ENCODE measurements at regions not wholly inside any gene's neighbourhood (a gene's known extent, or its start where the extent isn't known, plus 50 kb on each side); places are given as distances from the start of the nearest gene placed in this dataset.

DNA sequence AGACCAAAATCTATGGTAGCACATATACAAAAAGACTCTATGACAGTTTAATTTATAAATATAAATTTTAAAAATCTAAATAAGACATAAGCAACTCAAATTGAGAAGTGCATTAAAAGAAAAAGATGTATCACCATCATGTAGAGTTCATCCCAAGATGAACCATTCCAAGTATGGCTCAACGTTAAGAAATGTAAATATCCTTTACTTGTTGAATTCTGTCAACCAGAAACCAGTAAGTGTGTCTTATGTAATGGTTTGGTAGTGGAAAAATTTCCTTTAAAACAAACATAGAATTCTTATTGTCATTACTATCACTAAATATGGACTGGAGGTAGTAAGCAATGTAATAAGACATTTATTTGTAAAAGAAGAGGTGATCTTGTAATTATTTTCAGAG, 87.3 kb downstream of the YIPF5 start:
- no peak for DNase-seq

DNA sequence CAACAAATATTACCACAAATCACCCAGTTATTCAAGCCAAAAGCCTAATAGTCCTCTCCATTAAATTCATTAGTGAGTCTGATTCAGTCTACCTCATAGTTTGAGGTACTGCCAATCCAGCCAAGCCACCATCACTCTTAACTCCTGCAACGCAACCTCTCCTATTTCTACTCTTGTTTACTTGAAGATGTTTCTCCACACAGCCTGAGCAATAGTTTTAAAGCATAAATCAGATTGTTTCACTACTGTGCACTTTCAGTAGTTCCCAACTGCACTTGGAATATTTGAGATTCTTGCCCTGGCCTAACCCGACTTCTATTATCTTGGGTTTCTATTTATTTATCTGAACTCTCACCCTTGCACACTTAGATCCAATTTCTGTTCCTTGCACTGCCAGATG, 85.5 kb downstream of the YIPF5 start:
- DNase-seq, result no peak

- no peak for DNase-seq
These were observed 85.1 kb downstream of the YIPF5 start for GRCh38 chr5:144085381-144085780.

DNA sequence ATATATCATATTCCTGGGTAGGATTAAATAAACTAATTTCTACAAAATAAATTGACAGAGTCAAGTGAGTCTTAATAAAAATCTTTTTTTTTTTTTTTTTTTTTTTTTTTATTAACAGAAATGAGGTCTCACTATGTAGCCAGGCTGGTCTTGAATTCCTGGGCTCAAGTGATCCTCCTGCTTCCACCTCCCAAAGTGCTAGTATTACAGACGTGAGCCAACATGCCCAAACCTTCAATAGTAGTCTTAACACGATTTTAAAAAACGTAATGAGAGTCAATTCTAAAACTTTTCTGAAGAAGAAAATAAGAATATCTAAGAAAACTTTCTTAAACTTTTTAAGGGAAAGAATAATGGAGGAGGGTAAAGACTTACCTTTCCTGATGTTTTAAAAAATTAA, 84.2 kb downstream of the YIPF5 start:
- DNase-seq, result no peak

DNA sequence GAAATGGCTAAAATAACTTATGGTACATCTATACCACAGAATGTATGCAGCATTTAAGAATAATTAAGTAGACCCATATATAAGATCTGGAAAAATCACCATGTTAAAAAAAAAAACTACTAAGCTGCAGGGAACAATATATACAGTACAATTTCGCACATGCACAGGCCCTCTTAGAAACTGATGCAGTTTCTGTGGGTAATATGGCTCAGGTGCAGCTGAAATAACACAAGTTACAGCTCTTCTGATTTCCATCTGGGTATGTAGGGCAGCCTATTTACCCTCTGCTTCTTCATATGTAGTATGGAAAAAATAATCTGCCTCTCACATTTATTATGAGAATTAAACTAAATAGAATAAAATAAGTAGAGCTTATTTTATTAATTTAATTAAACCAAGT, 82.9 kb downstream of the YIPF5 start:
- no peak for DNase-seq

DNA sequence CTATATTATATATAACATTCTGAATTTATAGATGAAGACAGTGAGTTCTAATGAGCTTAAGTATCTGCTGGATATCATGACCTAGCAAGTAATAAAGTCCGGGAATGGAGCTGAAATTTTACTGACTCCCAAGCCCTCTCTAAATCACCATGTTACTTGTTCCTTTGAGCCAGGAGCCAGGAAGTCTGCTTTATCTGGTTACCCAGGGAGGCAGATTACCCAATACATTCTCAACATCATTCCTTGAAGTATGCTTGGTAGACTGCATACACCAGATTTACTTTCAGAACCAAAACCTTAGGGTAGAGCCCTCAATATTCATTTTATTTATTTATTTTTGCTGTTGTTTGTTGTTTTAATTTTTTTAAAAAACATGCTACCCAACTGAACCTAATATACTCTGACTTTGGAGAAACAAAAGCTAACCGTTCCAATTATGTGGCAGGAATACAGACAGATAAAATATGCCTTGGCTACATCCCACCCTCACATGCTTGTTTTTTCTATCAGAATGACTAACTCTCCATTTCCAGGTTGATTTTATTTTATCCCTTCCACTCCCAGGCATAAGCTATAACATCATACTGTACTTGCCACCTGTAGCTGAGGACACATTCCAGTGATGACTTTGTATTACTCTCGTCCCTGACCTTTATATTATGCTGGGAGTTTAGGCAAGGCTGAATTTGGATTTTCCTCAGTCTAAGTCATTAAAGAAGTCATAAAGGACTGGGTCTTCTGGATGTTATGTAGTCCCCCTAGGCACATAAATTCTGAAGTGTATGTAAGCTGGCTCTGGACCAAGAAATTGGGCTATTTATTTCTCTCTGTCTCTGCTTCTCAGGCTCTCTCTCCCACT, 82.0 kb downstream of the YIPF5 start:
- no peak for DNase-seq

DNA sequence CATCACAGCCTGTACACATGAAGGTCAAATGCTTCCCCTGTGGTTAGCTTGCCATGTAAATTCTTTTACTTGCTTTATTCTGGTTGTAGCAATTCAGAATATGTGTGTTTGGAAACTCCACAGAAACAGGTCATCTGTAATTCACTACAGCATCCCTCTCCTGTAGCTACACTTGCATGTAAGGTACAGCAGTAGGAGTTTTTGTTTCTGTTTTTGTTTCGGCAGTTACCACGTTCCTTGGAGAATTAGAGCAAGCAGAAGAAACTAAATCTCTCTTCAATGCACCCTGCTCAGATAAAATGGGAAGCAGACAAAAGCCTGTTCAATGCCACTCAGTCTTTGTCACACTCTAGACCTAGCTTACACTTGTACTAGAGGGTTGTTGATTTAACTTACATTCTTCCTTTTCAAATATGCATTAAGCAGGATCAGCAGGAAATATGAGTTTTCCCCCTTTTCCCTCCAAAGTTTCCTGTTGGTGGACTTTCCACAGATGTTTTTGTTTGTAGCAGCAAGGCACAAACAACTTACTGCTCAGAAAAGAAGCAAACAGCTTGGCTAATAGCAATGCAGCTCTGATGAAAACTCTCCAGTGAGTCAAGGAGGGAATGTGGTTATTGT, 80.9 kb downstream of the YIPF5 start:
- no peak for DNase-seq

DNA sequence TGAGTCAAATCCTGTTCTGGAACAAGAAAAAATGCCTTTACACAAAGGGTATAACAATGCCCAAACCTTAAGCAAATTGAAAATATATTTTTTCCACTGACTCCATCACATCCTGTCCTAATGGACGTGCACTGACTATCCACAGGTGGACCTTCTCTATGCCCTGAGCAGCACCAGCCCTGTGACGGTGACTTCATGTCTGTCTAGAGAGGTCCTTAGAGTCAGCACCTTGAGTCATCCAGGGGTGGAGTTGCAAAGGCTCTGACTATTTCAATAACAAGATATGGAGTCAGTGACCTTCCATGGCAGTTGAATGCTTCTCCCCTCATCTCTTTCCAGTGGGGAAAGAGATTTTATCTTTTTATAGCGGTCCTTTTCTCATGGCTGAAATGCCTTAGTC, 78.0 kb downstream of the YIPF5 start:
- DNase-seq, result no peak

- DNase-seq, result no peak
These were observed 77.1 kb downstream of the YIPF5 start for GRCh38 chr5:144093400-144093799.

DNA sequence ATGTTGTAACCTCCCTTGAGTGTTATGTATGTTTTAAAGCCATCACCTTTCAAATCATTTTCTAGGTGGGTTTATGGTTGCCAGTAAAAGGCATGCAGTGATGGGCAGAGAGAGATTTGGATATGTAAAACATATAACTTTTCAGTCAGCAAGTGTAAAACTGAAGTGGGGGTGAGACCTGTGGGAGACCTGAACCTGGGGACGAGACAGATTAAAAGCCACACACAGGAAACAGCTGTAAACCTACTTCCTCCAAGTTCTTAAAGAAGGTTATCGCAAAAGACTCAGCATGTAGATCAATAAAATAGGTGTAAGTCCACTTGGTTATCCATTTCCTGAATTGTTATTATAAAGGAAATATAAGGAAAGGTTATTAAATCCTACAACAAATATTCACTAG, 76.6 kb downstream of the YIPF5 start:
- no peak for DNase-seq

- no peak for DNase-seq
These were observed 69.8 kb downstream of the YIPF5 start for GRCh38 chr5:144100702-144101101.

- no peak for DNase-seq
These were observed 68.8 kb downstream of the YIPF5 start for GRCh38 chr5:144101616-144102015.

DNA sequence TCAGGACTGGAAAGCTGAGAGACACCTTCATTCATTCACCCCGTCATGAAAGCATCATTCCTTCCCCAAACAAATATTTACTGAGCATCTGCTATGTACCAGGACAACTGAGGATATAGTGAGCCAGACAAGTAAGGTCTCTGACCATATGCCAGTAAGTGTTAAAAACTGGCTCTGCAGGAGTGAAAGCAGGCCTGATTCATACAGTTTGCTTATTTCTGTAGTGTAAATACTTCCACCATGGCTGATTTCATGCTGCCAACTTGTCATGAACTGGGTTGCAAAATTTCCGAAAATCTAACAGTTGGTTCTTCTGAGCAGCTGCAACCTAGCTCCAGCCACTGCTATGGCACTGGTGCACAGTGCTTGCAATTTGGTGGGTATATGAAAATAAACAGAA, 68.1 kb downstream of the YIPF5 start:
- no peak for DNase-seq

DNA sequence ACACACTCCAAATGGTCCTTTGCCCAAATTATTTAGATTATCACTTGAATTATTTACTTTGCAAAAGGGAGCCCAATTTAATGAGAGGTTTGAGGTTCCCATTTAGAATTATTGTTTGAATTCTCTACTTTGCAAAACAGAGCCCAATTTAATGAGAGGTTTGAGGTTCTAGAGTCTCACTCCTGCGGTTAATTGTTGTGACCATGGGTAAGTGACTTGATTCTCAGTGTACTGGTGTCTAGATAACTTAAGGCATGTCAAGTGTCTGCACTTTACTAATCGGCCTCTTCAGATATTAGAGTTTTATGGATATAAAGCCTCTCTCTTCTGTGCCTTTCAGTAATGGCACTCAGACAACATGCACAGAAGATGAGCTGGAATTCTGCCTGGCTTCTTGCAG, 67.5 kb downstream of the YIPF5 start:
- DNase-seq, result no peak

DNA sequence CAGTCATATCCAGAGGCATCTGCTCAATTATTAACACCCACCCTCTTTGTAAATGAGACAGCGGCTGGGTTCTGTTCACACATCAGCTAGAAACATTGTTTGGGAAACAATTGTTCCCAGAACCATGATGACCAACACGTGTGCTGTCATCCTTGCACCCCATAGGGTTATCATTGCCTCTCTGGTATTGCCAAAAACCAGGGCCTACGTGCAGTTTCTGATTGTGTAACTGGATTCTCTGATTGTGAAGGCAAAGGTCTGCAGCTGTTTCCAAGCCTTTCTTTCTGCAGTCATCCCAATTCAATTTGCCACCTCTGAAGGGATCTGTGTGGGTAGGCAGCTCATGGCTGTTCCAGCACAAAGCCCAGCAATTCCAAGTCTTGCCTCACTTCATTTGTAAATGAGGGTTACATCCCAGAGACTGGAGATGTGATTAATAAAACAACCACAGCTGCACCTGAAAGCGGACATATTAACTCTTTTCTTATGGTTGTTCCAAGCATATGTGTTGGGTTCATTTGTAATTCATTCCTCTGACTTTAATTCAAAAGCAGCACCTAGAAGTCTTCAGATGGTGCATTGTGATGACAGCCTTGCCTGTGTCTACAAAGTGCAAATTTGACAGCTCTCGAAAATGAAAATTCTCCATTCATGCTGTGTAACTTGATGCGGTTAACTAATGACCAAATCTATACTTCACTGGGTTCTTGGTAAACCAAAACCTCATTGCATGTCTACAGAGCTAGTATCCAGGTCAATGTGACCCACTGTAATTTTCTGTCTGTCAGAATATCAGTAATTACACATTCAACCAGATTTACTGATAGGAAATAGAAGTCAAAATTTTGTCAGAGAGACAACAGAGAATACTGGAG, 66.6 kb downstream of the YIPF5 start:
- no peak for DNase-seq

GRCh38 chr5:144105371-144105770, 65.1 kb downstream of the YIPF5 start:
- DNase-seq, result no peak

- no peak for DNase-seq
These were observed 62.3 kb downstream of the YIPF5 start for GRCh38 chr5:144108131-144108530.
